B cell (primary cell): ENCODE measurements at regions not wholly inside any gene's neighbourhood (a gene's known extent, or its start where the extent isn't known, plus 50 kb on each side); places are given as distances from the start of the nearest gene placed in this dataset.

Experiments used
- CTCF ChIP-seq: fragments of 200-600 bp; IDR thresholded peaks from one replicate; pipeline ENCODE4 v1.8.0; 2022; ENCODE audit warnings: antibody characterized with exemption, mild to moderate bottlenecking
- EZH2 ChIP-seq: IDR thresholded peaks from 2 replicates; pipeline ENCODE4 v1.6.1; 2012; ENCODE audit warnings: borderline replicate concordance, low read depth, mild to moderate bottlenecking, moderate library complexity, low read length; ENCODE audit not compliant: insufficient read depth, poor library complexity, severe bottlenecking

- TF ChIP-seq CTCF (no peak), EZH2 (no peak)
These were observed 117.9 kb downstream of the EFNB2 start for GRCh38 chr13:106417467-106418110.
